ENCODE measurements at regions not wholly inside any gene's neighbourhood (a gene's known extent, or its start where the extent isn't known, plus 50 kb on each side); places are given as distances from the start of the nearest gene placed in this dataset.
A peak's percentile ranks its signal among the peaks of the same experiment; 100 is the strongest.
"Not testable (repeated sequence)": the region's sequence is repeated elsewhere in the genome, so short reads cannot be mapped to it uniquely, and the experiment has no call there.

GRCh38 chr7:106562711-106563366 lies 98.1 kb downstream of the CCDC71L start:
- DNase-seq = no peak

- no peak for DNase-seq
Measured at GRCh38 chr7:106561666-106562411, 99.1 kb downstream of the CCDC71L start.

- DNase-seq = no peak
Measured at GRCh38 chr7:106561151-106561550, 99.8 kb downstream of the CCDC71L start.

GRCh38 chr7:106560482-106560881 lies 100.5 kb downstream of the CCDC71L start:
- no peak for DNase-seq

GRCh38 chr7:106556244-106556643 lies 104.7 kb downstream of the CCDC71L start:
- DNase-seq = not testable (repeated sequence)

GRCh38 chr7:106554623-106555022 lies 106.3 kb downstream of the CCDC71L start:
- DNase-seq = not testable (repeated sequence)

- DNase-seq = no peak
Measured at GRCh38 chr7:106553446-106553836, 107.5 kb downstream of the CCDC71L start.

GRCh38 chr7:106552645-106553445 lies 108.1 kb downstream of the CCDC71L start:
- no peak for DNase-seq

GRCh38 chr7:106551936-106552335 lies 109.0 kb downstream of the CCDC71L start:
- DNase-seq = no peak

- DNase-seq = no peak
Measured at GRCh38 chr7:106548491-106548890, 112.5 kb downstream of the CCDC71L start.

GRCh38 chr7:106545275-106545674 lies 115.7 kb downstream of the CCDC71L start:
- no peak for DNase-seq

GRCh38 chr7:106543221-106543757 lies 117.7 kb downstream of the CCDC71L start:
- DNase-seq = no peak

GRCh38 chr7:106542550-106543220 lies 118.3 kb downstream of the CCDC71L start:
- peak; percentile 38 for DNase-seq

- DNase-seq = no peak
Measured at GRCh38 chr7:106538638-106539037, 122.3 kb downstream of the CCDC71L start.

GRCh38 chr7:106537119-106537518 lies 123.8 kb downstream of the CCDC71L start:
- DNase-seq = no peak

GRCh38 chr7:106536079-106536478 lies 124.9 kb downstream of the CCDC71L start:
- no peak for DNase-seq

- DNase-seq = no peak
Measured at GRCh38 chr7:106535234-106535932, 125.6 kb downstream of the CCDC71L start.

- DNase-seq = no peak
Measured at GRCh38 chr7:106534271-106534846, 126.6 kb downstream of the CCDC71L start.

GRCh38 chr7:106530183-106530582 lies 130.8 kb downstream of the CCDC71L start:
- DNase-seq = not testable (repeated sequence)

GRCh38 chr7:106526617-106527016 lies 134.3 kb downstream of the CCDC71L start:
- not testable (repeated sequence) for DNase-seq

- no peak for DNase-seq
Measured at GRCh38 chr7:106524690-106525059, 136.3 kb downstream of the CCDC71L start.

- DNase-seq = no peak
Measured at GRCh38 chr7:106523482-106523881, 137.5 kb downstream of the CCDC71L start.

All from GDM1 (cell line).